GM18517 (cell line): ENCODE measurements at regions not wholly inside any gene's neighbourhood (a gene's known extent, or its start where the extent isn't known, plus 50 kb on each side); places are given as distances from the start of the nearest gene placed in this dataset.
"Not testable (repeated sequence)": the region's sequence is repeated elsewhere in the genome, so short reads cannot be mapped to it uniquely, and the experiment has no call there.

Experiments used
- ATAC-seq: cut with Tn5 transposase; IDR thresholded peaks from one replicate; pipeline ENCODE4 v1.9.1; 2021; ENCODE audit warnings: mild to moderate bottlenecking, moderate library complexity; ENCODE audit not compliant: unreplicated experiment

DNA sequence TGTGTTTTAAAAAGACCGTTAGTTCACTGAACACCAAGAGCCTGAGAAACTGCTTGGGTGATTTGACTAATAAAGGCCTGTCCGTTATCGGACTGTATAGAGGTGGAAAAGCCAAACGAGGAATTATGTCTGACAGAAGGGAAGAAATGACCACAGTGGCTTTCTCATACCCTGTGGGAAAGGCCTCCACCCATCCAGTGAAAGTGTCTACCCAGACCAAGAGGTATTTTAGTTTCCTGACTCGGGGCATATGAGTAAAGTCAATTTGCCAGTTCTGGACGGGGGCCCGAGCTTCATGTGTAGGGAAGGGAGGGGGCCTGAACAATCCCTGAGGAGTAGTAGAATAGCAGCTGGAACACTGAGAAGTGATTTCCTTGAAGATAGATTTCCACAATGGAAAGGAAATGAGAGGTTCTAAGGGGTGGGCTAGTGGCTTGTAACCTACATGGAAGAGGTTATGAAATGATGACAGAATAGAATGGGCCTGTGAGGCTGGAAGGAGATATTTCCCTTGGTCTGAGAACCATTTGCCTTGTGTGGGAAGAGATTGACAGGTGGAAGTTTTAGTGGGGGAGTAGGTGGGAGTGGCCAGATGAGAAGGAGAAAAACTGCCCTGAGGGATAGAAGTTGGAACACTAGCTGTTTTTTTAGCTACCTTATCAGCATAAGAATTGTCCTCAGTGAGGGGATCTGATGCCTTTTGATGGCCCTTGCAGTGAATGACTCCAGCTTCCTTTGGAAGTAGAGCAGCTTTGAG lies 106.4 kb upstream of the PPM1J start:
- not testable (repeated sequence) for ATAC-seq

DNA sequence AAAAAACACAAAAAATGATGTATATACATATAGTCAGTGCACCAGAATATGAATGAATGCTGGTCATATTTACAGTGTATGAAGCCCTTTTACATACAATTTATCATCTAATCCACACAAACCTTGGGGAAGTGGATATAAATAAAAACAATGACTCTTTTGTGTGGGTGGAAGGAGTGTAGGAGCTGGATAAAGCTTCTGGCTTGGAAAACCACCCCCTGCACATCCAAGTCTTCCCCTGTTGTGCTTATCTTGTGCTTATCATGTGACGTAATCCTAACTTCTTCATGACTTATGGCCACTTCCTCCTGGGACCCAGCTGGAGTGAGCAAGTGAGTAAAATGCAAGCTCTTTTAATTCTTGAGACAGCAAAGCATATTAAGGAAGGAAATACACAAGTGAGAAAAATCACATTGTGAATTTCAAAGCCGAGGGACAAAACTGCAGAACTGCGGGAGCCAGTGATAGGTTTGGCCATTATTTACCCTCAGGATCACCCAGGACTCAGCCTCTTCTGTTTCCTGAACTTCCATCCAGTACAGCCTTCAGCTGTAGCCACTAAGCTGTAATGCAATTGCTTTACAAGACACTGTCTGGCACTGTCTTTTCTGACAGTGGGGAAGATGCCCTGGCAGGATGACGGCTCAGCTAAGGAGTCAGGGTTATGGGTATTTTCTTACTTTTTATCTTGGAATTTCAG lies 104.0 kb upstream of the PPM1J start:
- ATAC-seq = no peak

DNA sequence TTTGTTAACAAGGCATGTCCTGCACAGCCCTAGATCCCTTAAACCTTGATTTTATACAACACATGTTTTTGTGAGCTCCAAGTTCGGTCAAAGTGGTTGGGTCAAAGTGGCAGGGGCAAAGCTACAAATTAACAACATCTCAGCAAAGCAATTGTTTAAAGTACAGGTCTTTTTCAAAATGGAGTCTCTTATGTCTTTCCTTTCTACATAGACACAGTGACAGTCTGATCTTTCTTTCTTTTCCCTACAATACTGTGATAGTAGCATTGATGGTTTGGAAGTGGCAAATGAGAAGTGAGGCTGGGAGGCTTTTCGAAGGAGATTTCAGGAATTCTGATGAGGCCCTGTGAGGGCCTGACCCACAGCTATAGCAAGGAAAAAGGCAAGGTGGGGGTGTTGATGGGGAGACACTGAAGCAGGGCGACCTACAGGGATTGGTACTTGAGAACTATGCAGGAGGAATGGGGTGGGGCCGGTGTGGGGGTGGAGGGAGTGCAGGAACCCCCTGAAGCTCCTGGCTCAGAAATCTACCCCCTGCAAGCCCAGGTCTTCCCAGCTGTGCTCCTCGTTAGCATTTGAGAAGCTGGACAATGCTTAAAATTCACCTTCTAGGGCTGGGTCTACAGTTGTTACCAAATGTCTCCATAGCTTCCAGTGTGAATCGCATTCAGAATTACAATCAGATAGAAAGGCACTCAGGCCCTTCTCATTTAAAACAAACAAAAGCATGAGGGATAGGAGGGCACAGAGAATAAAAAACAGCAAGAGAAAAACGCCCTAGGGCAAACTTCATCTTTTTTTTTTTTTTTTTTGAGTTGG lies 102.6 kb upstream of the PPM1J start:
- ATAC-seq = no peak

DNA sequence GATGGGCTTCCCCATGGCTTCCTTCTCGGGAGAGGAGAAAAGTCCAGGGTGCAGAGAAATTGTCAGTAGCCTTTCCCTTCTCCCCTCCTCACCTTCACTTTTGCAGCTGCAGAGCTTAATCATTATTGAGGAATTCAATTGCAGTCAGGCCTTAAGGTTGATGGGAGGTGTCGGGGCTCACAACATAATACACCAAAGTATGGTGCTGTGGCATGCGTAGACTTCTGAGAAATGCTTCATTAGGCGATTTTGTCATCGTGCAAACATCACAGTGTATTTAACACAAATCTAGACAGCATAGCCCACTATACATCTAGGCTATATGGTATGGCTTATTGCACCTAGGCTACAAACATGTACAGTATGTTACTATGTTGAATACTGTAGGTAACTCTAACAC lies 100.2 kb upstream of the PPM1J start:
- no peak for ATAC-seq

DNA sequence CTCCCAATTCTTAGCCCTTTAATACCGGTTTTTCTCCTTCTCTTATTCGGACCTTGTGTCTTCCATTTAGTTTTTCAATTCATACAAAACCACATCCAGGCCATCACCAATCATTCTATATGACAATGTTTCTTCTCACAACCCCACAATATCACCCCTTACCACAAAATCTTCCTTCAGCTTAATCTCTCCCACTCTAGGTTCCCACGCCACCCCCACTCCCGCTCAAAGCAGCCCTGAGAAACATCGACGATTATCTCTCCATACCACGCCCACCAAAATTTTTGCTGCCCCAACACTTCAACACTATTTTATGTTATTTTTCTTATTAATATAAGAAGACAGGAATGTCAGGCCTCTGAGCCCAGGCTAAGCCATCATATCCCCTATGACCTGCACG lies 99.5 kb upstream of the PPM1J start:
- not testable (repeated sequence) for ATAC-seq

DNA sequence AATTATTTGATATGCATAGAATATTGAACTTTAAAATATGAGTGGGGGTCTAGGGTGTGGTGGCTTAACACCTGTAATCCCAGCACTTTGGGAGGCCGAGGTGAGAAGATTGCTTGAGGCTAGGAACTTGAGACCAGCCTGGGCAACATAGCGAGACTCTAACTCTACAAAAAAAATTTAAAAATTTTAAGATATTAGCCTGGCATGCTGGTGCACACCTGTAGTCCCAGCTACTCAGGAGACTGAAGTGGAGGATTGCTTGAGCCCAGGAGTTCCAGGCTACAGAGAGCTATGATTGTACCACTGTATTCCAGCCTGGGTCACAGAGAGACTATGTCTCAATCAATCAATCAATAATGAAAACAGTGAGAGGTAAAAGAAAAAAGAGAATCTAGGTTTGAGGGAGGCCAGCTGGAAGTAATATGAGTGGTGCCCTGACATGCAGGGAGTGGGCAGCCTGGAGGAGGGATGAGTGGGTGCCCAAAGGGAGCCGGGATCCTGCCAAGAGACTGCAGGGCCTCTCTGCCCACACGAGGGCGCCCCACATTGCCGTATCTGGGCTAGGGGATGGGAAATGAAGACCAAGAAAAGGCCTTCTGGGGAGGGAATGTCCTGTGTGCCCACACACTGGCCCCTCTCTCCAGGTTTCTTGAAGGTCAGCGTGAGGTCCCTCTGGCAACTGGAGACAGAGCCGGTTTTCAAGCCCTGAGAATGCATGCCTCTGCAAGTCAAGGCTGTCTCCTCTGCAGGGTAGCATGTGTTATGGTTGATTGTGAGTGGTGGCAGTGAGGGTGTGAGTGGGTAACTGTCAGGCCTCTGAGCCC lies 93.9 kb upstream of the PPM1J start:
- ATAC-seq = no peak

DNA sequence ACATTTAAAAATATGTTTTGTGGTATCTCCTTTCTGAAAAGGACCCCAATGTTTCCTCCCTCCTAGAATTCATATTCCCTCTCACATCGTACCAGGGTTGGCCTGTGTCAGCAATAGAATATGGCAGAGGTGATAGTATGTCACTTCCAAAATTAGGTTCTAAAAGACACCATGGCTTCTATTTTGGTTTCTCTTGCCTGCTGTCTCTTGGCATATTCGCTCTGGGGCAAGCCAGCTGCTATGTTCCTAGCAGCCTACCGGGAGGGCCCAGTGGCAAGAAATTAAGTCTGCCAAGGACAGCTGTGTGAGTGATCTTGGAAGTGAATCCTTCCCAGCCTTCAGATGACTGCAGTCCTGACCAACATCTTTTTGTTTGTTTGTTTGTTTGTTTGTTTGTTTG lies 92.9 kb upstream of the PPM1J start:
- no peak for ATAC-seq

DNA sequence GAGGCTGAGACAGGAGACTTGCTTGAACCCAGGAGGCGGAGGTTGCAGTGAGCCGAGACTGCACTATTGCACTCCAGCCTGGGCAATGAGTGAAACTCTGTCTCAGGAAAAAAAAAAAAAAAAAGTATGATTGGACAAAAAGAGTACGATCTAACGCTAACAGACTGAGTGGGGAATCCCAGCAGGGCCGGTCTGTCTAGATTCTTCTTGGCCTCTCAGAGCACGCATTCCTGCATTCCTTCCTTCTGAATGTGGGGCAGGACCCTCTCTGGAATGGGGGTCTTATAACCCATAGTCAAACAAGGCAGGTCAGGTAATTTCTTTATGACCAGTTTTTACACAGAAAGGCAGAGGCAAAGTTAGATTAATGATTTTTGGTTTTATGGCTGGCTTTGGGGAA lies 92.0 kb upstream of the PPM1J start:
- no peak for ATAC-seq

DNA sequence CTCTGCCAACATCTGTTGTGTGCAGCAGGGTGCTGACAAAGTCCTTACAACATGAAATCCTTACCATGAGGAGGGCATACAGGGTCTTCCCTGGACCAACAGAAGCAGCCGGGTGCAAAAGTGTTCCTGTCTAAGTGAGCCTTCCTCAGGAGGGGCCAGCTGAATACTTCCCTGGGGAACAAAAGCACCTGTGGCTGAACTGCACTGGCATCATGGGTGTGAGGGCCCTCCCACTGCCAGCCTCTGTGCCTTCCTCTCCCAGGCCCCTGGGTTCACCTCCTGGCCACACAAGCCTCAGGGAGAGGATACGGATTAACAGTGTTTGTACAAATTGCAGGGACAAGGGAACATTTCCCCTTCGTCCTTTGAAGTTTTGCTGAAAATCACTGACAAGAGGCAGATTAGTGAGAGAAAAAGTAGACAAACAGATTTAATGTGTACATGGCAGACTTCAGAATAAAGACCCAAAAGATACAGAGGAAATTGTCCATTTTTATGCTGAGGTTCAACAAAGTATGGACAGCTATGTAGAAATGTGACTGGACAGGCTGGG lies 91.0 kb upstream of the PPM1J start:
- no peak for ATAC-seq

DNA sequence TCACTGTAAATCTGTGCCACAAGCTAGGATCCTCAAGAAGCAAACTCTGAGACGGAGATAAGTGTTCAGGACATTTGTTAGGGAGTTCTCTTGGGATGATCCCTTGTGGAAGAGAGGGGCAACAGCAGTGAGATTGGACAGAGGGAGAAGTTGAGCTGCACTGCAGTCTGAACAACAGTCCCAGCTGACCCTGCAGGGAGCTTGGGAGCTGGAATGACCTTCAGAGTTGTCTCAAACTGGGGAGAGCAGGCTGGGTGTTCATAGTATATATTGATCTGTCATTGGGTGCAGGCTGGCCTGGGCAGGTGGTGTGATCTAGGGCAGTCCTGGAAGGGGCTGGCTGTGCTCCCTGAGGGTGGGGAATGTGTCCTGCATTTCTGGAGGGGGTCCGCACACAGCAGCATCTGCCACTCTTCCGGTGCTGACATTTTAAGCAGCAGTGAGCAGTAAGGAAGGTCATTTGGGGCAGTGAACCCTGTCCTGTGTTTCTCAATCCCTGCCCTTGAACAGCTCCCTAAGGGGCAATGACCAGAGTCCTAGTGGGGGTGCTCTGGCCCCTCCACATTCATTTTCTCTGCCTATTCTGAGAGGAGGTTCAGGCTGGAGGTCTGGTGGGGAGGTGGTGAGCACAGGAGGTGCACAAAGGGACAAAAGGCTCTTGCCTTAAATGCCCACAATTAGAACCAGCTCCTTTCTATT lies 90.2 kb upstream of the PPM1J start:
- ATAC-seq = no peak

DNA sequence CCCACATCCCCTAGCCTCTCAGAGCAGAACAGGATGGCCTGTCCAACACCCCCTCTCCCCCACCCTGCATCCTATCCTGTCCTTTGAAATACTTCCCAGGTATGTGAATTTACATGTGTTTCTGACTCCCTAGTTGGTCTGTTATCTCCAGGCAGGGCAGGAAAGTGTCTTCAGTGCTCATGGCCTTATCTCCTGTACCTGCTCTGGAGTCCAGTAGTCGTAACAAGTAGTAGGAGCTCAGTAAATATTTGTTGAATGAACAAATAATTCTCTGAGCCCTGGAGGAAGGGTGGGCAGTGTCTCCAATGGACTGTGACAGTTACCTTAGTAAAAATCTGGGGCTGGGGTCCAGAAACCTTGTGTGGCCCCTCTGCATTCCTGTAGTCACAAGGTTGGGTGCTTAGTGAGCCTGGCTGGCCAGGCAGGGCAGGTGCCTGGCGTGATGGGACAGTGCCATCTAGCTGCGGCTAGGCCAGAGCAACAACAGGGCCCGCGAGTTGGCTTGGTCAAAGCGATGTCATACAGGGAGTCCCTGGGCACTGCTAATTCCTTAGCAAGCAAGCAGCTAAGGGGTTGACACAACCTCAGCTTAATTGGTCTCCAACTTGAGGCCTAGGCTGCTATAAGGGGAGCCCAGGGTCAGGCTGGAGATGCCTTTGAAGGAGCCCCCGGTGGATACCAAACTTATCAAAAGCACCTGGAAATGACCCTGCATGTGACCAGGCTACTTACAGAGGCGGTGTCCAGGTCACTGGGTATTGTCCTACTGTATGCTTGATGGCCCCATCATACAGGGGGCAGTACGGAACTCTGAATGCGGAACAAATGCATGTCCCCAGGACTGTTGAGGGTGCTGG lies 89.0 kb upstream of the PPM1J start:
- ATAC-seq = no peak

DNA sequence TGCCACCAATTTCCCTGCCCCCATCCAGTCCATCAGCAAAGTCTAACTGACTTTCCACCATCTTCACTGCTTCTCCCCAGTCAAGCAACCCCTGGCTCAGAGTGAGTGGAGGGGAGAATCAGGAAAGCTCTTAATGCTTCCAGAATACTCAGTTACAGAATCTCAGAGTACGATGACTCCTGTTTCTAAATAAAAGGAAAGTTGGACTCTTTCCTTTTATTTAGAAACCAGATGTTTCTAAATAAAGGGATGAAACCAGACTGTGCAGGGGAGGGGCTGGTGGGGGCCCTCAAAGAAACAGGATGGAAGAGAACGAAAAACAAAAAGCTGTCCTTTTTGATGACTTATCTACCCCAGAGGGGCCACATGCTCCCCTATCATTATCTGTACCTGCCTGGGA lies 85.2 kb upstream of the PPM1J start:
- ATAC-seq = no peak

DNA sequence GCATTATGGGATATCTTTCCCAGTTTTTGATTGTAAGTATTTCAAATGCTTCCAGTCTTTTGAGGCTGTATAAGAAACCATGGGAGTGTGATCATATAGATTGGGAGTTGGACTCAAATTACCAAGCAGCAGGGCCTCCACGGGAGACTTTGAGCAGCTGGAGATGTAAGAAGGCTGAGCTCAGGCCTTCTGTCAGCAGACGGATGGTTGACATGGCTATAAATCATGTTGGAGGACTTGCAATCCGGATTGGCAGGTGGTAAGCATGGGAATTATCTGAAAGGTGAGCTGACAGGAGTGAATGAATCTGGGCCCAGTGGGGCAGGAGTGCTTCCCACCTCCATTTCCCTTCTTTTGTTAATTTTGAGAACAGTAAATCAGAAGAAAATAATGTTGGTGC lies 83.2 kb upstream of the PPM1J start:
- ATAC-seq = no peak

DNA sequence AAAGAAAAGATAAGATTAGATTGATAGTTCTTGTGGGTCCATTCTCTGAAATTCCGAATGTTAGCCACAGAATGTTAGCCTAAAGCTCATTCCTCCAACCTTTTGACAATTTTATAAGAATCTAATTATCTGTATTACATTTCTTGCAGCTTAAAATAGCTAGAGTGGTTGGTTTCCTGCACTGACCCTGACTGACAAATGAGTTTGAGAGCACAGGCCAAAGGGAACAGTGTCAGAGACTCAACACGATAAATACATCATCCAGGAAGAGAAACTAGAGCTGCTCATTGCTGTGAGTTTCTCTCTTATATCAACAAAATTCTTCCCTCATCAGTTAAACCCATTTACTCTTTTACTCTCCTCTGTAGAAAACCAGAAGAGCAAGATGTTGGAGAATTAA lies 82.1 kb upstream of the PPM1J start:
- ATAC-seq = no peak

DNA sequence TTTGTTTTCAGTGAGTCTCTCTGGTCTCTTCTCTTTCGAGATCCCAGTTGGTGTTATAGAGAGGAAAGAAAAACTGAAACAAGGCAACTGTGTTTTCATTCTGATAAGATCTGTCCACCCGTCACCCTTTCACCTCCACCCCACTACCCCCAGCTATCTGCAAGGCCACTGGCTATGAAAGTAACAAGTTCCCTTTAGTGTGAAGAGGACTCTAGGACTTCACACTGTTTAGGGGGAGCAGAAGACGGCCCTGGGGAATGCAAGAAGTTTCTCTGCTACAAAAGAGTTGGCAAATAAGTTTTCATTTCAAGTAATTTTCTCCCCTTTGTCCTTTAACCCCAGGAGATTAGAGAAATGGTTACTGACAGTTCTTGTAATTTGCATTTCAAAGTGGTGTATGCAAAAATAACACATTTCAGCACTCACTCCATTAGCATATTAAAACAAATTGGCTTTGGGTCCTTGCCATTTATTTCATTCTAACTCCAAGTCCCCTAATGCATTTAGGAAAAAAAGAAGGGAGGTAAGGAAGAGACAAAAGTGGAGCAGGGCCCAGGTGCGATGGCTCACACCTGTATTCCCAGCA lies 79.6 kb upstream of the PPM1J start:
- no peak for ATAC-seq

DNA sequence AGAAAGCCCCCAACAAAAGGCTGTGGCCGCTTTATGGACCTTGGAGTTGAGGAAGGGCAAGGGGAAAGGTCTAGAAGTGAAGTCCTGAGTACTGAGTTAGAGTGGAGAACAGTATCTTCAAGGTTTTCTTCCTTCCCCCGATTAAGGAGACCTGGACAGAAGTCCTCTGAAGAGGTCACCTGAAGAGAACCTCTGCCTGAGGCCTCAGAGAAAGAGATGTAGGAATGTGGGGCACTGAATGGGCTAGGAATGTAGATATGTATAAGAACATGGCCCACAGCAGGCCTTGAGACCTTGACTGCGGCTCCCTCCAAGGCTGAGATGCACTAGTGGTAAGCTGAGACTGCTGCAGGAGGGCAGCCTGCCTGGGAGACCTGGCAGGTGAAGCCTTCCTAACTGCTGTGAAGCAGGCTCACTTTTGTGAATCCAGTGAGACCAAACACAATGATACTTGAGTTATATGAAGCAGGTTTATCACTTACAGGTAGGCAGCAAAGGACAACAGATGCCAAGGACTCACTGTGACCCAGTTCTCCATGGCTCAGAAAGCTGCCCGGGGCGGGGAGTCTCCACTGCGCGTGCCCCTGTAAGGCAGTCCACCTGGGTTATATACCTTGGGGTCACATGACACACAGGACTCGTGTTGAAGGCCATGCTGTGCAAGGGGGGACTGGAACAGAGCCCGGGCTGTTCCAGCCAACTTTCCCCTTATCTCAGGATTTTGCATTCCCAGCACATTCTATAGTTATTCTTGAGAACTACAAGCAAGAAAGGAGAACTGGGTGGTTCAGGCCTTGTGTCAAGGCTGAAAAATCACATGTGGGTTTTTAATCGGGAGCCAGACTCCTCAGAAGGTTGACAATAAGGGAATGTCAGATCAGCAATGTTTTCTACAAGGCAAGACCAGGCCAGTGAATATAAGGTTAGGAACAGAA lies 78.8 kb upstream of the PPM1J start:
- no peak for ATAC-seq

DNA sequence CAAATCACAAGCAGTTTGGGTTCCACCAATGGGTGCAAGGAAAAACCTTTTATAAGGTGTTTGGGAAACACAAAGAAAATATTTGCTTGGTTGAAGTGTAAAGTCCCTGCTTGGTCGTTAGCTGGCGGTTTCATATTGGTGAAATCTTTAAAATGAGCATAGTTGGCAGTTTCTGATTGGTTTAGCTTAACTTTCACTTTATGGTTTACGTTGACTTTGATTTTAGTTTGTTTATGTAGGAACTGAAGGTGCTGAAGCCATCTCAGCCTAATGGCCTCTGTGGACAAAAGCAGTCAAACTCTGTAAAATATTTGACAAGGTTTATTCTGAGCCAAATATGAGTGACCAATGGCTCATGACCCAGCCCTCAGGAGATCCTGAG lies 76.6 kb upstream of the PPM1J start:
- ATAC-seq = no peak
